MCF 10A (cell line): ENCODE measurements at regions not wholly inside any gene's neighbourhood (a gene's known extent, or its start where the extent isn't known, plus 50 kb on each side); places are given as distances from the start of the nearest gene placed in this dataset.

ENCODE experiments used
- BruUV-seq: library from RNA; stranded (reverse); fragments of 400-500 nt; replicated peaks from 2 replicates; lab custom pipeline; 2021; lab: Mats Ljungman, UMichigan
- CTCF ChIA-PET: fragments of 300-600 bp; sonication (Branson Sonifier 250); formaldehyde crosslinking; extraction: SDS; loops from one replicate; lab custom pipeline; 2021; ENCODE audit warnings: antibody characterized with exemption, inconsistent platforms; lab: Yijun Ruan, JAX
- POLR2A ChIA-PET: fragments of 300-600, 350-650 bp; sonication (Branson Sonifier 250); formaldehyde crosslinking; extraction: SDS; loops from one replicate; lab custom pipeline; 2020; ENCODE audit warnings: antibody characterized with exemption, inconsistent platforms; lab: Yijun Ruan, JAX
- DNase-seq: peaks from one replicate; pipeline ENCODE4 v3.0.0-alpha.2; 2018; ENCODE audit not compliant: unreplicated experiment
- H3K27ac Mint-ChIP-seq: one replicate; pipeline ENCODE4 v1.8.0; 2022; ENCODE audit warnings: mild to moderate bottlenecking, low read depth, mixed read lengths; ENCODE audit not compliant: unreplicated experiment
- H3K27me3 Mint-ChIP-seq: one replicate; pipeline ENCODE4 v1.8.0; 2022; ENCODE audit warnings: mixed read lengths; ENCODE audit not compliant: insufficient read depth, unreplicated experiment
- H3K36me3 Mint-ChIP-seq: one replicate; pipeline ENCODE4 v1.8.0; 2022; ENCODE audit warnings: mild to moderate bottlenecking, moderate library complexity, mixed read lengths; ENCODE audit not compliant: insufficient read depth, unreplicated experiment
- H3K4me1 Mint-ChIP-seq: one replicate; pipeline ENCODE4 v1.8.0; 2022; ENCODE audit warnings: mixed read lengths; ENCODE audit not compliant: insufficient read depth, unreplicated experiment
- H3K4me3 Mint-ChIP-seq: one replicate; pipeline ENCODE4 v1.8.0; 2022; ENCODE audit warnings: mild to moderate bottlenecking, moderate library complexity, mixed read lengths; ENCODE audit not compliant: unreplicated experiment
- H3K9me3 Mint-ChIP-seq: one replicate; pipeline ENCODE4 v1.8.0; 2022; ENCODE audit warnings: mixed read lengths; ENCODE audit not compliant: unreplicated experiment
- CTCF ChIP-seq: fragments of 200-600 bp; IDR thresholded peaks from one replicate; pipeline ENCODE4 v1.8.0; 2022; ENCODE audit warnings: antibody characterized with exemption, mild to moderate bottlenecking; ENCODE audit not compliant: unreplicated experiment
- intact Hi-C: fragments of 100-400 bp; cut with micrococcal nuclease; formaldehyde crosslinking; loops from 2 replicates; pipeline ENCODE4 v1.14.1; 2022

- Mint-ChIP-seq H3K4me1 (no peaks in the 10 kb centered on the region), H3K27me3 (no peaks in the 10 kb centered on the region), H3K9me3 (no peaks in the 10 kb centered on the region), H3K36me3 (no peaks in the 10 kb centered on the region), H3K4me3 (no peak overlapping the region), H3K27ac (no peak overlapping the region)
- BruUV-seq, result no TSS peak
- CTCF ChIA-PET, result no interaction called here
- intact Hi-C loops, result no loop called here
- no peak for DNase-seq
- TF ChIP-seq CTCF, result no peak
- POLR2A ChIA-PET, result no interaction called here
These were observed 192.2 kb upstream of the MARCKS start for GRCh38 chr6:113664909-113665308.

GRCh38 chr6:113668641-113669408 lies 188.3 kb upstream of the MARCKS start:
- Mint-ChIP-seq H3K27me3 (no peaks in the 10 kb centered on the region), H3K4me1 (no peaks in the 10 kb centered on the region), H3K36me3 (no peaks in the 10 kb centered on the region), H3K9me3 (no peaks in the 10 kb centered on the region), H3K4me3 (no peak overlapping the region), H3K27ac (no peak overlapping the region)
- no peak for DNase-seq
- ChIA-PET CTCF (interaction anchor here (0.6 to 1.0 kb wide), 3 partner anchors 9 to 16 kb away, joined by 3 to 8 read pairs (median 6); no protein-coding TSS in a partner anchor), POLR2A (no interaction called here)
- no TSS peak for BruUV-seq
- intact Hi-C loops, result no loop called here
- TF ChIP-seq CTCF, result no peak

GRCh38 chr6:113669606-113670005 lies 187.5 kb upstream of the MARCKS start:
- Mint-ChIP-seq H3K4me1 (no peaks in the 10 kb centered on the region), H3K36me3 (no peaks in the 10 kb centered on the region), H3K27ac (no peak overlapping the region), H3K4me3 (no peak overlapping the region), H3K27me3 (no peaks in the 10 kb centered on the region), H3K9me3 (no peaks in the 10 kb centered on the region)
- intact Hi-C loops, result no loop called here
- BruUV-seq, result no TSS peak
- ChIA-PET CTCF (interaction anchor here (0.6 to 1.0 kb wide), 2 partner anchors 9 to 11 kb away, joined by 3 to 8 read pairs; no protein-coding TSS in a partner anchor), POLR2A (no interaction called here)
- no peak for DNase-seq
- no peak for TF ChIP-seq CTCF

GRCh38 chr6:113671421-113671820 lies 185.7 kb upstream of the MARCKS start:
- no peak for DNase-seq
- Mint-ChIP-seq H3K9me3 (no peaks in the 10 kb centered on the region), H3K4me1 (no peaks in the 10 kb centered on the region), H3K4me3 (no peak overlapping the region), H3K36me3 (no peaks in the 10 kb centered on the region), H3K27me3 (no peaks in the 10 kb centered on the region), H3K27ac (no peak overlapping the region)
- no peak for TF ChIP-seq CTCF
- ChIA-PET POLR2A (no interaction called here), CTCF (no interaction called here)
- intact Hi-C loops, result no loop called here
- BruUV-seq, result no TSS peak
